Pancreas (tissue), 10 donors: ENCODE measurements at regions not wholly inside any gene's neighbourhood (a gene's known extent, or its start where the extent isn't known, plus 50 kb on each side); places are given as distances from the start of the nearest gene placed in this dataset.

Source experiments
- ATAC-seq, 4 donors: fragments of 200-7000 bp; cut with Tn5 transposase; one replicate each; pipeline versions ENCODE4 v1.8.0 to v1.9.1; 2020; ENCODE audit warnings: mild to moderate bottlenecking in 4 of 4, moderate library complexity in 4 of 4
- DNase-seq, 6 donors: peaks; one replicate each; pipeline ENCODE4 v3.0.0-alpha.2; 2020
- FAIRE-seq: peaks from 2 replicates; lab custom pipeline; 2012; peaks lifted over from hg19 to GRCh38; lab: Jason Lieb, UNC
- H3K27ac ChIP-seq, 4 donors: fragments of 200-600 bp; sonication (generic); 1 replicate in 3 of 4; 2 replicates in 1 of 4; pipeline versions ENCODE4 v1.5.0 to v1.8.0; 2020
- H3K27me3 ChIP-seq, 4 donors: fragments of 200-600 bp; one replicate each; pipeline ENCODE4 v1.8.0; 2021
- H3K36me3 ChIP-seq, 3 donors: fragments of 200-600 bp; sonication (generic) in 1 of 3; one replicate each; pipeline versions ENCODE4 v1.5.0 to v1.8.0; 2020 to 2021
- H3K4me1 ChIP-seq, 3 donors: fragments of 200-600 bp; one replicate each; pipeline ENCODE4 v1.8.0; 2021
- H3K4me3 ChIP-seq, 4 donors: fragments of 200-600 bp; sonication (generic) in 2 of 4; one replicate each; pipeline versions ENCODE4 v1.5.0 to v1.8.0; 2020 to 2021
- H3K9me3 ChIP-seq, 4 donors: fragments of 200-600 bp; one replicate each; pipeline ENCODE4 v1.8.0; 2021
- CTCF ChIP-seq, 4 donors: fragments of 200-600 bp; sonication (generic) in 3 of 4; IDR thresholded peaks; one replicate each; pipeline versions ENCODE4 v1.5.0 to v1.8.0; 2021; ENCODE audit warnings: antibody characterized with exemption in 4 of 4
- WGBS, 2 donors: extraction: QIAGEN DNeasy Blood & Tissue Kit; methylation state at CpG; one replicate each; pipeline ENCODE4 v1.1.7; 2013; 5-methylcytosine and 5-hydroxymethylcytosine counted together
- intact Hi-C, 3 donors: fragments of 100-400 bp; cut with DNase I; formaldehyde crosslinking; loops; one replicate each; pipeline versions ENCODE4 v1.11.1 to v1.14.2; 2022
- donor health status: healthy with polysubstance abuse.
- donor health status: DM: no; HTN: no; CAD: no; lungs with moderate emphysema.
- donor health status: DM: no; HTN: no; CAD: no.
- donor health status: control.
- donor health status: control.
- donor health status: Bipolar disorder and iron deficiency.
- donor health status: DM: yes; HTN: yes; CAD: no.
- donor health status: DM: no; HTN: no; CAD: no.
- donor health status: DM: no; HTN: no; CAD: no.
- donor health status: DM: yes; HTN: yes; CAD: no.

DNA sequence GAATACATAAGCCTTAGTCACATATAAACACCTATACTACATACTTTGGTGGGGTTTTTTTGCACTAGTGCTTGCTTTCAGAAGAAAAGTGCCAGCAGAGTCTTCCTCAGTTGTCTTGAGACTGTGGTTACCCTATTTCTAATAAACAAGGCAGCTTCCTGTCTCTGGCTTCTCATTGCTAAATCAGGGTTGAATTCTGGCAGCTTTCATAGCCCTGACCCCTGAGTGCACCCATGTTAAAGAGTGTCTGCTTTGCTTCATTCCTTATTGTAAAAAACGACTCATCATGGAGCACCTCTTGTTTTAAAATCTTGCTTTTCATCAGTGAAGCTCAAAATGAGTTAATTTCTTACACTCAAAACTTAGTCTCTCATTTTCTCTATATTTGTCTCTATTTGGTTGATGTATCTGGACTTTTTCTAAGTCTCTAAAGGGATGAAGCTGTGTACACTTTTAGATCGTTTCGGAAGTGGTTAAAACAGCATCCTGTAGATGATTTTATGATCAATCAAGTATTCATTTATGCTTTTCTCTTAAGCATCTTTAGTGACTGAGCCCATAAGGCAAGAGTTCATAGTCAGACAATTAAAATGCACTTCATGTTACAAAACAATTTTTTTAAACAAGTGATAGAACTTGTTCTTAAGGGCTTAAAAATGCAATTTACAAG is 72.1 kb downstream of the KLF12 start:
- TF ChIP-seq CTCF (IDR thresholded peaks at IDR 0.05), result no peak
- no peak for FAIRE-seq
- ATAC-seq, result peak in 3 of 4 donors; percentile 52 to 69 (median 56)
- Histone ChIP-seq H3K9me3 (no peaks in the 10 kb centered on the region), H3K4me3 (no peak overlapping the region), H3K4me1 (peaks cover 0 to 4% (median 4%) of the 10 kb centered on the region in 3 donors), H3K27ac (peak overlapping the region in 1 of 4 donors; percentile 15), H3K27me3 (no peaks in the 10 kb centered on the region), H3K36me3 (no peaks in the 10 kb centered on the region)
- intact Hi-C loops, result no loop called here
- no peak for DNase-seq
- WGBS, 2 donors, result 50 to 53% methylated on average over 3 of the region's 3 CpGs

GRCh38 chr13:74056801-74057542 is 77.2 kb downstream of the KLF12 start:
- Histone ChIP-seq H3K4me1 (no peaks in the 10 kb centered on the region), H3K27me3 (no peaks in the 10 kb centered on the region), H3K36me3 (no peaks in the 10 kb centered on the region), H3K4me3 (no peak overlapping the region), H3K9me3 (no peaks in the 10 kb centered on the region), H3K27ac (no peak overlapping the region)
- 59 to 63% methylated on average over 5 of the region's 5 CpGs for WGBS, 2 donors
- intact Hi-C loops, result no loop called here
- DNase-seq, result no peak
- FAIRE-seq, result no peak
- no peak for ATAC-seq
- no peak for TF ChIP-seq CTCF (IDR thresholded peaks at IDR 0.05)

- Histone ChIP-seq H3K27ac (no peak overlapping the region), H3K4me3 (no peak overlapping the region), H3K4me1 (no peaks in the 10 kb centered on the region), H3K36me3 (no peaks in the 10 kb centered on the region), H3K9me3 (no peaks in the 10 kb centered on the region), H3K27me3 (no peaks in the 10 kb centered on the region)
- intact Hi-C loops, result no loop called here
- TF ChIP-seq CTCF (IDR thresholded peaks at IDR 0.05), result no peak
- no peak for DNase-seq
- ATAC-seq, result no peak
- no peak for FAIRE-seq
- 69 to 72% methylated on average over 5 of the region's 5 CpGs for WGBS, 2 donors
Observed at GRCh38 chr13:74052402-74052928, 81.7 kb downstream of the KLF12 start.

DNA sequence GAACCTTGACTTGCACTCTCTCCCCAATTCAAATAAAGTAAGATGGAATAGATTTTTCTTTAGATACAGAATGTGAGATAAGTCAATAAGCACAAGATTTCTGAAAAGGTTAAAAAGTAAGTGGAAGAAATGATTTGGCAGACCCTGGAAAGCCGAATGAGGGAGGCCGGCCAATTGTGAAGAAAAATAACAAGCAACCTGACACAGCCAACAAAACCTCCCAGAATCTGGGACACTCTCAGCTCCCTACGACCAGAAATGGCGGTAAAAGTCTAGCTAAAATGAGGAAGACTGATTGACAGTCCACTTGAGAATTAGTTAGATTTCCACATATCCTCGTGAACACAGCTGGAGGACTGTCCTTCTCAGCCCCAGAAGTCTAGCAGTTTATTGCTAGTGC is 85.4 kb downstream of the KLF12 start:
- Histone ChIP-seq H3K4me3 (no peak overlapping the region), H3K36me3 (no peaks in the 10 kb centered on the region), H3K27me3 (no peaks in the 10 kb centered on the region), H3K27ac (no peak overlapping the region), H3K4me1 (no peaks in the 10 kb centered on the region), H3K9me3 (no peaks in the 10 kb centered on the region)
- no peak for FAIRE-seq
- TF ChIP-seq CTCF (IDR thresholded peaks at IDR 0.05), result no peak
- 79 to 90% methylated on average over 5 of the region's 5 CpGs for WGBS, 2 donors
- no peak for DNase-seq
- no peak for ATAC-seq
- intact Hi-C loops, result no loop called here
